GM18858 (cell line): ENCODE measurements at regions not wholly inside any gene's neighbourhood (a gene's known extent, or its start where the extent isn't known, plus 50 kb on each side); places are given as distances from the start of the nearest gene placed in this dataset.

Source experiments
- ATAC-seq: cut with Tn5 transposase; IDR thresholded peaks from one replicate; pipeline ENCODE4 v1.9.1; 2021; ENCODE audit not compliant: unreplicated experiment

- ATAC-seq: no peak
These were observed 1069.4 kb upstream of the ADGRL2 start for GRCh38 chr1:80731241-80731894.

GRCh38 chr1:80722611-80723010, 1078.1 kb upstream of the ADGRL2 start:
- ATAC-seq: no peak

- no peak for ATAC-seq
These were observed 1094.2 kb upstream of the ADGRL2 start for GRCh38 chr1:80706526-80706925.

GRCh38 chr1:80678438-80678837, 1122.3 kb upstream of the ADGRL2 start:
- ATAC-seq: no peak

- ATAC-seq: no peak
These were observed 1125.3 kb upstream of the ADGRL2 start for GRCh38 chr1:80675454-80675853.

- no peak for ATAC-seq
These were observed 1126.7 kb upstream of the ADGRL2 start for GRCh38 chr1:80673935-80674597.

GRCh38 chr1:80668372-80668771, 1132.4 kb upstream of the ADGRL2 start:
- no peak for ATAC-seq

GRCh38 chr1:80666073-80666472, 1134.7 kb upstream of the ADGRL2 start:
- no peak for ATAC-seq

- ATAC-seq: no peak
These were observed 1141.6 kb upstream of the ADGRL2 start for GRCh38 chr1:80659161-80659560.

- no peak for ATAC-seq
These were observed 1143.0 kb upstream of the ADGRL2 start for GRCh38 chr1:80657707-80658106.

- ATAC-seq: no peak
These were observed 1143.6 kb upstream of the ADGRL2 start for GRCh38 chr1:80657044-80657643.

- ATAC-seq: peak; percentile 33
These were observed 1144.1 kb upstream of the ADGRL2 start for GRCh38 chr1:80656641-80657040.

GRCh38 chr1:80656014-80656636, 1144.6 kb upstream of the ADGRL2 start:
- ATAC-seq: peak; percentile 76

GRCh38 chr1:80646053-80646452, 1154.7 kb upstream of the ADGRL2 start:
- no peak for ATAC-seq

GRCh38 chr1:80645621-80646020, 1155.1 kb upstream of the ADGRL2 start:
- no peak for ATAC-seq

- ATAC-seq: peak; percentile 39
These were observed 1159.8 kb upstream of the ADGRL2 start for GRCh38 chr1:80640978-80641377.

GRCh38 chr1:80639777-80640533, 1160.8 kb upstream of the ADGRL2 start:
- ATAC-seq: peak; percentile 99

GRCh38 chr1:80633947-80634706, 1166.6 kb upstream of the ADGRL2 start:
- ATAC-seq: no peak

- no peak for ATAC-seq
These were observed 1168.5 kb upstream of the ADGRL2 start for GRCh38 chr1:80632284-80632683.

- peak; percentile 44 for ATAC-seq
These were observed 1171.4 kb upstream of the ADGRL2 start for GRCh38 chr1:80629304-80629837.
